Kidney capillary endothelial cell (primary cell): ENCODE measurements at regions not wholly inside any gene's neighbourhood (a gene's known extent, or its start where the extent isn't known, plus 50 kb on each side); places are given as distances from the start of the nearest gene placed in this dataset.
"Not testable (repeated sequence)": the region's sequence is repeated elsewhere in the genome, so short reads cannot be mapped to it uniquely, and the experiment has no call there.

Experiments
- DNase-seq: peaks from one replicate; pipeline ENCODE4 v3.0.0-alpha.2; 2018; ENCODE audit warnings: low spot score

DNA sequence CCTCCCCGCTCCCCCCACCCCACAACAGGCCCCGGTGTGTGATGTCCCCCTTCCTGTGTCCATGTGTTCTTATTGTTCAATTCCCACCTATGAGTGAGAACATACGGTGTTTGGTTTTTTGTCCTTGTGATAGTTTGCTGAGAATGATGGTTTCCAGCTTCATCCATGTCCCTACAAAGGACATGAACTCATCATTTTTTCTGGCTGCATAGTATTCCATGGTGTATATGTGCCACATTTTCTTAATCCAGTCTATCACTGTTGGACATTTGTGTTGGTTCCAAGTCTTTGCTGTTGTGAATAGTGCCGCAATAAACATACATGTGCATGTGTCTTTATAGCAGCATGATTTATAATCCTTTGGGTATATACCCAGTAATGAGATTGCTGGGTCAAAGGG is 104.3 kb downstream of the MTPN start:
- not testable (repeated sequence) for DNase-seq

- no peak for DNase-seq
Measured at GRCh38 chr7:135862586-135863340, 114.2 kb upstream of the FAM180A start.

GRCh38 chr7:135859538-135859937 is 110.9 kb upstream of the FAM180A start:
- DNase-seq, result no peak

GRCh38 chr7:135858851-135859250 is 110.2 kb upstream of the FAM180A start:
- no peak for DNase-seq

GRCh38 chr7:135858379-135858778 is 109.8 kb upstream of the FAM180A start:
- DNase-seq, result no peak

DNA sequence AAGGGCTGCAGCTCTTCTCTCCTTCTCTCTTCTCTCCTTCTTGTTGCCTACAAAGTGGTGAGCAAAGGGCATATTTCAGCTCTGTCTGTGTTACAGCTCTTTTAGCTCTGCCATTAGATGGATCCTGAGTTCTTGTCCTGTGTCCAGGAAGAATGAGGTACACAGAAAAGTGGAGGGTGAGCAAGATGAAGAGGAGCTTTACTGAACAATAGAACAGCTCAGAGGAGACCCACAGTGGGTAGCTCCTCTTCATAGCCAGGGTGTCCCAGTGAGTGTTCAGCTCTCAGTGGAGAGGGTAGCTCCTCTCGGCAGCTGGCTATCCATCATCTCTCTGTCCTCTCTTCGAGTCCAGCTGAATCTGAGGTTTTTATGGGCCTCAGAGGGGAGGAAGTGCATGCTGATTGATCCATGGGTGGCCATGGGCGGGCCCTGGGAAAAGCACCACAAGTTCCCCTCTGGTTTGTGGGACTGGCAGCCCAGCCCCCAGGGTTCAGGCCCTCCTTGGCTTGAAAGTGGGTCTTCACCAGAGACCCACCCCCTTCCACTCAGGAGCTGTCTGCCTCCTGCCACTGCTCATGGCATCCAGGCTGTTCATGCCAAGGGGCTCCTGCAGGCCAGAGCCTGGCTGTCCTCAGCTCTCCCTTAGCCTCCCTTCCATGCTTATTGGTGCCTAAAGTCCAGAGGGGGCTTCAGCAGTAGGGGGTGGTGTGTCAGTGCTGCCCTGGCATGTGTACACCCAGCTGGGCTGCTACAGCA is 109.1 kb upstream of the FAM180A start:
- DNase-seq, result no peak

GRCh38 chr7:135856356-135857144 is 107.9 kb upstream of the FAM180A start:
- DNase-seq, result no peak

- no peak for DNase-seq
Measured at GRCh38 chr7:135855846-135856245, 107.2 kb upstream of the FAM180A start.

DNA sequence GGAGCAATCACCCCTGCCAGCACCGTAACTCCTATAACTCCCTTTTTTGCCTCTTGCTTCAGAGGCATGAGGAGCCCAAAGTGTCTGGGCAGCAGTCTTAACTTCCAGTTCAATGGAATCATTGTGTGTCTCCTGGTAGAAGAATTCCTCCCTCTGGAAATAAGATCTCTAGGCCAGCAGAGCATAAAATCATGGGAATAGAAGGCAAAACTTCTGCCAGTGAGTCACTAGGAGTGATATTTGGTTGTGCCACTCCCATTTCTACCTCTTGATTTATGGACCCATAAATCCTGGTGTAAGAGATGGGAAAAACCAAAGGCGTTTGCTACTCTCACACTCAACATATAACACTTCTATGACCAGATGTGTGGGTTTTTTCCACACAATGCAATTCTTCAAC is 104.9 kb upstream of the FAM180A start:
- no peak for DNase-seq

DNA sequence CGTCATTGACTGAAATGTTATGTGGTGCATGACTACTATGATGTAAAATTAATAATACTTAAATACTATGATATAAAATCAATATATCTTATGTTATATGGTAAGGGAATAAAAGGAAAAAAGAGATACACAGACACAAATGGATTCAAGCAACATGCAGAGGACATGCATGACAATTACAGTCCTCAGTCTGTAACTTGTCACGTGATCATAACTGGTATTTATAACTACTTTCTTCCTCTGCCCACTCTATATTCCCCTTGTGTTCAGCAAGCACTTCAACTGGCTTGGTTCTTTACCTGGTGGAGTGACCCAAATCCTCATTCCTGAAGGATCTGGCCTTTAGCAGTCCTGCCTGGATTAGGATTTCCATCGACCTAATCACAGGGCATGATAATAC is 104.4 kb upstream of the FAM180A start:
- no peak for DNase-seq

GRCh38 chr7:135847242-135847641 is 98.6 kb upstream of the FAM180A start:
- no peak for DNase-seq

DNA sequence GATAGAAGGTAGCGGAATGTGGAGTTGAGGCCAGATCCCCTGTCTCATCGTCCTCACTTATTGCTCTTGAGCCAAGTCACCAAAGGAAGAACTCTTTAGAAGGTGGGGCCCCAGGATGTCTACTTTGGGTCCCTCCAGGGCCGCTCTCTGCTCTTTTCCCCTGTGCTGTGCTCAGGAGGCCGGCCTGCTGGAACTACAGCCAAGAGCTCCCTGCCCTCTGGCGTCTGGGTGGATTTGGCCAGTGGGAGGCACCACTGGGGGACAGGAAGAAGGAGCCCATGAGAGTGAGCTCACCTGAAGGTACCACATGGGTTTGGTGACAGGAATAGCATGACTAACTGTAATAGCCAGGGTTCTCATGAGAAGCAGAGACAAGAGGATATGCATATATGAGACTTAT is 97.7 kb upstream of the FAM180A start:
- DNase-seq, result no peak

DNA sequence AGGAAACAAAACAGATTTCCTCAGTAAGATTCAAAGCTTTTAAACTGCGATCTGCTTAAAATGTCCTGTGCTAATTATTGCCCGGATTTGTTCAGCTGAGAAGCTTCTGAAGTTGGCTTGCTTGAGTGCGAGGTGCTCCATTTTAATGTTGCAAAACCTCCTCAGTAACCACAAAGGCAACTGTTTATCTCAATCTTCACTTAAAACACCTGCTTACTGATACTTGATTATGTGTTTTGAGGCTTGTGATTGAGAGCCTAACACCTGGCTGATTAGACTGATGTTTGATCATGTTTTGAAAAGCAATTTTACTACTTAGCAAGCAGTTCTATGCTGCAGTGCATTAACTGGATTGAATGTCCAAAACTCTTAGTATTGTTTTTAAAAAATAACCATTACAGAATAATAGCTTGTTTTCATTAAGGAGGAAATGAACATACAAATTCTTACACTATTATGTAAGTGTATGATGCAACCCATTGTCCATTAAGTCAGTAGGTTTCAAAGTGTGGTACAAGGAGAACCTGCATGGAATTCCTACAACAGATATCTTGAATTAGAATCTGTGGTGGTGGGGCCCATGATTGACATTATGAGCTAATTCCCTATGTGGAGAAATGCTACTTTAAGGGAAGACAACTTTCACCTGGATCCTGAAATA is 96.9 kb upstream of the FAM180A start:
- DNase-seq, result no peak

DNA sequence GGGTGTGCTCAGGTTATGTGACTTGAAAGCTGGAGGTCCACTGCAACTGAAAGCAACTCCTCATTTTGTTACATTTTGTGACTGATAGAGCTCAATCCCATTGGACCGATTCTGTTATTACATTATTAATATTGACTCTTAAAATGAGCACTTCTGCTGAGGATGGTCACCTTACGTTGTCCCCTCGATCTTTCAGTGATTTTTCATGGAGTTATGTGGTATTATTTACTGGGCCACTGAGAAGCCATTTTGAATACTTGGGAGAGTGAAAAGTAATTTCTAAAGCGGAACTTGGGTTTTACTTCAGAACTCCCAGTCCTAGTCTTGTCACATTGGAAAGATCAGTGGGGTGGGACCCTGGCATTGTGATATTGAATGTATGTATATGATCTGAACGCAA is 96.3 kb upstream of the FAM180A start:
- DNase-seq, result no peak

GRCh38 chr7:135843214-135843613 is 94.6 kb upstream of the FAM180A start:
- DNase-seq, result no peak

DNA sequence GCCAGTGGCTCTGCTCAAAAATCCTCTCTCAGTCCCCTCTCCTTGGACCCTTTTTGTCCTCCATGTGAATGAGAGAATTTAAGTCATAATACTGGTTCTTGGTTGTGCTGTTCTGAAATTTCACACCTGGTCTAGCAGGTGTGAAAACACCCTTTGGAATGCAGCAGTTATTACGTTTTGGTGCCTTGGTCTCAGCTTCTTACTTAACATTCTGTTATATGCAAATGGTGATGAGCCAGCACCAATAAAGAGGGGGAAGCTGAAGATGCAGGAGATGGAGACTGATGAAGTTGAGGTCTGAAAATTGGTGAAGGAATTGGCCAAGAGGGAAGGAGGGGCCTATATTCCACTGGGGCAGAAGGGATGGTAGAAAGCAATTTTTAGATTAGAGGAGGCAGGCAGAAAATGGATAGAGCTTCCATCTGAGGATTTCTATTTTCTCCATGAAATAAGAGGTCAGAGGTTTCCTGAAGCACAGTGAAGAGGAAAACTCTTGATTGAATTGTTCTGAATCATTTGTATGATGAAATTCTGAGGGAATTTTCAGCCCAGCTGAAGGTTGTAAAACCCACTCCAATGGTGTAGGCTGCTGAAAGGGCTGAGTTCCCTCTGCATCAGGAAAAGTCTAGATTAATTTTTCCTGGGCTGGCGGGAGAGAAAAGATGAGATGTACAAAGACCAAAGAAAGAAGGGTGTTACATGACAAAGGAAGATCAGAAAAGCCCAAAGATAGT is 94.0 kb upstream of the FAM180A start:
- DNase-seq, result no peak

- no peak for DNase-seq
Measured at GRCh38 chr7:135840591-135840990, 92.0 kb upstream of the FAM180A start.

GRCh38 chr7:135837675-135838074 is 89.1 kb upstream of the FAM180A start:
- no peak for DNase-seq

- no peak for DNase-seq
Measured at GRCh38 chr7:135834266-135834665, 85.7 kb upstream of the FAM180A start.

- DNase-seq, result no peak
Measured at GRCh38 chr7:135833642-135834041, 85.0 kb upstream of the FAM180A start.

DNA sequence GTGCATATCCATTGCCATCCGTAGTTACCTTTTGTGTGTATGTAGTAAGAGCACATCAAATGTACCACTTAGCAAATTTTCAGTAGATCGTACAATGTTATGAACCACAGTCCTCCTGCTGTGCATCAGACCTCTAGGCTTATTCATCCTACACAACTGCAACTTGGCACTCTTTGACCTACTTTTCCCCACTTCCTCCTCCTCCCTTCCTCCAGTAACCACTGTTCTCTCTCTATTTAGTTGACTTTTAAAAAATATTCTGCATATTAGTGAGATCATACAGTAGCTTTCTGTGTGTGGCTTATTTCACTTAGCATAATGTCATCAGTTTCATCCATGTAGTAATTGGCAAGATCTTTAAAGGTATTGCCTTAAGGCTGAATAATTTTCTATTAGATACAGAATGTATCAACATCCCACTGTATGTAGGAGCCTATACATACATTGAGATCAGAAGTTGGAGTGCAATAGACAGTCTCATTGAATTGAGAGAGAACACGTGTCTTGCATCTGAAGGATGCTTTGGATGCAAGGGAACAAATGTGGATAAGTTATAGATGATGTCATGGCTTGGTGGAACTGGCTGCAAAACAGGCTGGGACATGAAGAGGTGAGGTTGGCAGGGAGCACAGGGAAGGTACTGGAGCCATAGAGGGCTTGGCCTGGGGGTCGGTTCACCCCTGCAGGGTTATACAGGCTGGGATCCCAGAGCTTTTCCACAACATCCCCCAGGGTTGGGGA is 83.0 kb upstream of the FAM180A start:
- no peak for DNase-seq
